Astrocyte (in vitro differentiated cells and primary cell): ENCODE measurements at regions not wholly inside any gene's neighbourhood (a gene's known extent, or its start where the extent isn't known, plus 50 kb on each side); places are given as distances from the start of the nearest gene placed in this dataset.
"Not testable (repeated sequence)": the region's sequence is repeated elsewhere in the genome, so short reads cannot be mapped to it uniquely, and the experiment has no call there.

Experiments
- DNase-seq: peaks from one replicate; pipeline ENCODE4 v3.0.0-alpha.2; 2010; ENCODE audit warnings: low read depth
- FAIRE-seq: peaks from 2 replicates; lab custom pipeline; 2011; peaks lifted over from hg19 to GRCh38; lab: Jason Lieb, UNC
- H2AFZ ChIP-seq: 2 replicates; pipeline ENCODE4 v1.6.0; 2012; ENCODE audit warnings: low read depth, low read length, inconsistent platforms
- H3K27ac ChIP-seq: 2 replicates; pipeline ENCODE4 v1.5.1; 2011; ENCODE audit warnings: low read depth, low read length, inconsistent platforms
- H3K27me3 ChIP-seq: 2 replicates; pipeline ENCODE4 v1.6.0; 2011; ENCODE audit warnings: low read length, inconsistent platforms; ENCODE audit not compliant: insufficient read depth
- H3K36me3 ChIP-seq: 2 replicates; pipeline ENCODE4 v1.5.1; 2011; ENCODE audit warnings: low read length, inconsistent platforms; ENCODE audit not compliant: insufficient read depth
- H3K4me1 ChIP-seq: 2 replicates; pipeline ENCODE4 v1.5.1; 2011; ENCODE audit warnings: low read length, inconsistent platforms; ENCODE audit not compliant: insufficient read depth
- H3K4me2 ChIP-seq: 2 replicates; pipeline ENCODE4 v1.6.0; 2012; ENCODE audit warnings: low read length, inconsistent platforms
- H3K4me3 ChIP-seq: 2 replicates; pipeline ENCODE4 v1.5.1; 2011; ENCODE audit warnings: low read depth, mild to moderate bottlenecking, low read length, inconsistent platforms; ENCODE audit not compliant: insufficient read depth
- H3K79me2 ChIP-seq: 2 replicates; pipeline ENCODE4 v1.6.0; 2012; ENCODE audit warnings: mild to moderate bottlenecking, low read length, inconsistent platforms; ENCODE audit not compliant: insufficient read depth
- H3K9ac ChIP-seq: 2 replicates; pipeline ENCODE4 v1.6.0; 2012; ENCODE audit warnings: mild to moderate bottlenecking, low read length, inconsistent platforms
- H3K9me3 ChIP-seq: 2 replicates; pipeline ENCODE4 v1.5.1; 2012; ENCODE audit warnings: low read depth, mild to moderate bottlenecking, low read length, inconsistent platforms; ENCODE audit not compliant: insufficient read depth
- H4K20me1 ChIP-seq: 2 replicates; pipeline ENCODE4 v1.6.0; 2012; ENCODE audit warnings: low read length, inconsistent platforms; ENCODE audit not compliant: insufficient read depth
- H3K27ac Mint-ChIP-seq: one replicate; pipeline ENCODE4 v1.8.0; 2021; ENCODE audit warnings: mild to moderate bottlenecking, mixed read lengths; ENCODE audit not compliant: unreplicated experiment
- H3K27me3 Mint-ChIP-seq: one replicate; pipeline ENCODE4 v1.8.0; 2021; ENCODE audit warnings: low read depth, mixed read lengths; ENCODE audit not compliant: unreplicated experiment
- H3K36me3 Mint-ChIP-seq: one replicate; pipeline ENCODE4 v1.8.0; 2021; ENCODE audit warnings: low read depth, mixed read lengths; ENCODE audit not compliant: unreplicated experiment
- H3K4me1 Mint-ChIP-seq: one replicate; pipeline ENCODE4 v1.8.0; 2021; ENCODE audit warnings: low read depth, mixed read lengths; ENCODE audit not compliant: unreplicated experiment
- H3K4me3 Mint-ChIP-seq: one replicate; pipeline ENCODE4 v1.8.0; 2021; ENCODE audit warnings: mild to moderate bottlenecking, moderate library complexity, mixed read lengths; ENCODE audit not compliant: unreplicated experiment
- H3K9me3 Mint-ChIP-seq: one replicate; pipeline ENCODE4 v1.8.0; 2021; ENCODE audit warnings: mild to moderate bottlenecking, mixed read lengths; ENCODE audit not compliant: unreplicated experiment
- CTCF ChIP-seq: IDR thresholded peaks from 2 replicates; pipeline ENCODE4 v1.5.1; 2011; ENCODE audit warnings: low read depth, mild to moderate bottlenecking, inconsistent platforms, low read length, moderate library complexity; ENCODE audit not compliant: insufficient read depth
- EZH2 ChIP-seq: IDR thresholded peaks from 2 replicates; pipeline ENCODE4 v1.6.1; 2012; ENCODE audit warnings: mild to moderate bottlenecking, low read length, inconsistent platforms; ENCODE audit not compliant: insufficient read depth

DNA sequence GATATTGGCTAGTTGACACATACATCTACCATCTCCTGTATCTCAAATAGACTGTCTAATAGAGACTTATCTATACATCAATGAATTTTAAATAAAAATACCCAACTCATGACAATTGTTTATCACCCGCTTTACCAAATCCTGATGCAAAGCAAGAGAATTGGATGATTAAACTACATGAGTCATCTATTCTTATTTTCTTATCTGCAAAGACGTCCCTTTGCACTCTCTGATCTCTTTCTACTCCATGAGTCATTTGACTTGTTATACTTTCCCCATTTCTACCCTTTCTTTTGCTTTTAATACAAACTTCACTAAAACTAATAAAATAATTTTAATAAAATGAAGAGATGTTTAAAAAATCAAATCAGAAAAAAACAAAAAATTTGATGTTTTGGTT is 261.7 kb upstream of the MAP2 start:
- no peaks in the 10 kb centered on the region for H4K20me1 ChIP-seq
- no peak overlapping the region for H3K9ac ChIP-seq
- no peak for DNase-seq
- H2AFZ ChIP-seq = no peak overlapping the region
- no peaks in the 10 kb centered on the region for H3K4me1 ChIP-seq
- FAIRE-seq = no peak
- Mint-ChIP-seq H3K36me3 (no peaks in the 10 kb centered on the region), H3K27ac (no peak overlapping the region), H3K27me3 (no peaks in the 10 kb centered on the region), H3K4me1 (no peaks in the 10 kb centered on the region), H3K4me3 (no peak overlapping the region), H3K9me3 (no peaks in the 10 kb centered on the region)
- H3K4me2 ChIP-seq = no peak overlapping the region
- no peaks in the 10 kb centered on the region for H3K27me3 ChIP-seq
- H3K4me3 ChIP-seq = no peak overlapping the region
- H3K9me3 ChIP-seq = no peaks in the 10 kb centered on the region
- no peak for TF ChIP-seq EZH2
- H3K36me3 ChIP-seq = no peaks in the 10 kb centered on the region
- no peaks in the 10 kb centered on the region for H3K79me2 ChIP-seq
- H3K27ac ChIP-seq = no peak overlapping the region

- Histone ChIP-seq H3K4me3 (no peak overlapping the region), H3K27me3 (no peaks in the 10 kb centered on the region), H3K9ac (no peak overlapping the region), H3K4me1 (no peaks in the 10 kb centered on the region), H4K20me1 (no peaks in the 10 kb centered on the region), H3K36me3 (no peaks in the 10 kb centered on the region), H3K4me2 (no peak overlapping the region), H3K27ac (no peak overlapping the region), H2AFZ (no peak overlapping the region), H3K9me3 (no peaks in the 10 kb centered on the region), H3K79me2 (no peaks in the 10 kb centered on the region)
- no peak for TF ChIP-seq EZH2
- TF ChIP-seq CTCF = no peak
- Mint-ChIP-seq H3K4me3 (no peak overlapping the region), H3K9me3 (no peaks in the 10 kb centered on the region), H3K4me1 (no peaks in the 10 kb centered on the region), H3K27ac (no peak overlapping the region), H3K36me3 (no peaks in the 10 kb centered on the region), H3K27me3 (no peaks in the 10 kb centered on the region)
- no peak for DNase-seq
- no peak for FAIRE-seq
Measured at GRCh38 chr2:209181984-209182383, 241.9 kb upstream of the MAP2 start.

DNA sequence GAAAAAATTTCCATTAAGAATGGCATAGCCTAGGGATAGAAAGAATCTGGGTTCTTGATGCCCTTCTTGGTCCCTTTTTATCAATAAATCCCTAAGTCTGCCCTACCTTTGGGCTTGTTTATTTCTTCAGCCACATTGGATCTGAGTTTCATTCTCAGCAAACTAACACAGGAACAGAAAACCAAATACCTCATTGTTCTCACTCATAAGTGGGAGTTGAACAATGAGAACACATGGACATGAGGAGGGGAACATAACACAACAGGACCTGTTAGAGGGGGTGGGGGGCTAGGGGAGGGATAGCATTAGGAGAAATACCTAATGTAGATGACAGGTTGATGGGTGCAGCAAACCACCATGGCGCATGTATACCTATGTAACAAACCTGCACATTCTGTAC is 237.0 kb upstream of the MAP2 start:
- H3K27ac ChIP-seq, H3K27me3 Mint-ChIP-seq, H3K4me2 ChIP-seq: not testable (repeated sequence)

DNA sequence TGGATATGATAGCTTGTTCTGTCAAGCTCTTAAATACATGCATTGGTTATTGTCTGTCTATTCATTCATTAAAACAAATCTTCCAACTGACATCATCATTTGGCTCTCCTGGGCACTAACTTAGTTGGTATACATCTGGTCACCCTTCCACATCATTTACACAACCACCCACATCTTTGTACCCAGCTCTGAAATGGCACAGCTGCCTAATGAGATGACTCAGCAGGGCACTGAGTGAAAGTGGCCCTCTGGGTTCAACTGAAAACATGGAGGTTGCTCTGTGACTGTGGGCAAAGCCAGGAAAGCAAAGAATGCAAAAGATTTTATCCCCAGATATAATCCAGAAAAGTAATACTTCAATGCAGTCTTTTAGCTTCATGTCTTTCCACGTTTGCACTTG is 234.0 kb upstream of the MAP2 start:
- no peak overlapping the region for H3K27ac ChIP-seq
- Mint-ChIP-seq H3K9me3 (no peaks in the 10 kb centered on the region), H3K4me3 (no peak overlapping the region), H3K27me3 (no peaks in the 10 kb centered on the region), H3K36me3 (no peaks in the 10 kb centered on the region), H3K4me1 (no peaks in the 10 kb centered on the region), H3K27ac (no peak overlapping the region)
- no peak for FAIRE-seq
- no peaks in the 10 kb centered on the region for H3K27me3 ChIP-seq
- H3K4me1 ChIP-seq = no peaks in the 10 kb centered on the region
- no peak overlapping the region for H3K4me2 ChIP-seq
- peaks cover 3% of the 10 kb centered on the region for H3K9me3 ChIP-seq
- H2AFZ ChIP-seq = no peak overlapping the region
- no peak overlapping the region for H3K9ac ChIP-seq
- H3K36me3 ChIP-seq = no peaks in the 10 kb centered on the region
- no peak overlapping the region for H3K4me3 ChIP-seq
- H4K20me1 ChIP-seq = no peaks in the 10 kb centered on the region
- DNase-seq = no peak
- H3K79me2 ChIP-seq = no peaks in the 10 kb centered on the region
- TF ChIP-seq CTCF (no peak), EZH2 (no peak)

More for the DNA sequence above, 237.0 kb upstream of the MAP2 start:
- H3K4me3 Mint-ChIP-seq, H3K9ac ChIP-seq, H3K27me3 ChIP-seq, H4K20me1 ChIP-seq, H2AFZ ChIP-seq, H3K4me1 ChIP-seq, H3K4me3 ChIP-seq, H3K27ac Mint-ChIP-seq, H3K4me1 Mint-ChIP-seq, H3K9me3 ChIP-seq, H3K9me3 Mint-ChIP-seq, H3K36me3 Mint-ChIP-seq, DNase-seq, H3K79me2 ChIP-seq, H3K36me3 ChIP-seq, FAIRE-seq: not testable (repeated sequence)
